K562 (cell line): ENCODE measurements at regions not wholly inside any gene's neighbourhood (a gene's known extent, or its start where the extent isn't known, plus 50 kb on each side); places are given as distances from the start of the nearest gene placed in this dataset.

Experiments
- ATAC-seq: fragments of 200-7000 bp; cut with Tn5 transposase; 3 replicates; pipeline ENCODE4 v1.9.1; 2020; ENCODE audit warnings: moderate library complexity
- BruUV-seq: library from RNA; stranded (reverse); fragments of 400-500 nt; replicated peaks from 2 replicates; lab custom pipeline; 2021; lab: Mats Ljungman, UMichigan
- CTCF ChIA-PET: fragments of 300-600 bp; formaldehyde crosslinking; extraction: SDS; loops from one replicate; lab custom pipeline; 2021; ENCODE audit warnings: low intra/inter-chr PET ratio; lab: Yijun Ruan, JAX
- POLR2A ChIA-PET: fragments of 300-600, 350-650 bp; sonication (Branson Sonifier 250); formaldehyde crosslinking; extraction: SDS; loops from one replicate; lab custom pipeline; 2021; ENCODE audit warnings: antibody characterized with exemption, inconsistent platforms; lab: Yijun Ruan, JAX
- DNase-seq, 4 experiments: peaks; one replicate each; pipeline versions ENCODE4 v3.0.0 to v3.0.0-alpha.2; 2011 to 2018; ENCODE audit warnings: low spot score in 3 of 4, mixed read lengths in 3 of 4; ENCODE audit errors: extremely low read depth in 1 of 4
- FAIRE-seq: peaks from 2 replicates; lab custom pipeline; 2011; peaks lifted over from hg19 to GRCh38; lab: Jason Lieb, UNC
- H2AFZ ChIP-seq: 2 replicates; pipeline ENCODE4 v1.6.0; 2011; ENCODE audit warnings: low read depth, low read length, control low read depth, inconsistent platforms
- H3K27ac ChIP-seq: fragments of 200-600 bp; 3 replicates; pipeline ENCODE4 v1.8.0; 2011; ENCODE audit warnings: low read depth, mild to moderate bottlenecking, control low read depth, inconsistent platforms, low read length, moderate library complexity, mixed read lengths; ENCODE audit errors: extremely low read depth
- H3K27me3 ChIP-seq, 2 experiments: fragments of 300-600 bp in 1 of 2; 2 replicates in 1 of 2; 3 replicates in 1 of 2; pipeline versions ENCODE4 v1.6.0 to v1.8.0; 2011; ENCODE audit warnings: inconsistent platforms in 2 of 2, low read length in 2 of 2, mild to moderate bottlenecking in 1 of 2, mixed read lengths in 1 of 2, moderate library complexity in 1 of 2; ENCODE audit not compliant: control insufficient read depth in 2 of 2, insufficient read depth in 2 of 2
- H3K36me3 ChIP-seq: fragments of 300-600 bp; 3 replicates; pipeline ENCODE4 v1.8.0; 2011; ENCODE audit warnings: mild to moderate bottlenecking, low read length, inconsistent platforms; ENCODE audit not compliant: control insufficient read depth, insufficient read depth
- H3K4me1 ChIP-seq, 2 experiments: fragments of 200-600 bp in 1 of 2; replicated peaks in 1 of 2; 2 replicates in 1 of 2; 3 replicates in 1 of 2; pipeline versions ENCODE4 v1.5.1 to v1.8.0; 2011; ENCODE audit warnings: inconsistent platforms in 2 of 2, low read length in 2 of 2, mild to moderate bottlenecking in 1 of 2, mixed read lengths in 1 of 2, moderate library complexity in 1 of 2; ENCODE audit not compliant: control insufficient read depth in 2 of 2, insufficient read depth in 2 of 2
- H3K4me2 ChIP-seq: 2 replicates; pipeline ENCODE4 v1.6.1; 2011; ENCODE audit warnings: low read length, control low read depth, inconsistent platforms, mixed read lengths; ENCODE audit not compliant: insufficient read depth
- H3K4me3 ChIP-seq: fragments of 200-600 bp; sonication (generic), shearing (Covaris generic); 2 replicates; pipeline ENCODE4 v1.5.1; 2016; ENCODE audit warnings: control low read depth, inconsistent platforms
- H3K79me2 ChIP-seq: fragments of 200-600 bp; 3 replicates; pipeline ENCODE4 v1.8.0; 2011; ENCODE audit warnings: low read length, inconsistent platforms; ENCODE audit not compliant: control insufficient read depth, insufficient read depth
- H3K9ac ChIP-seq, 2 experiments: 2 replicates each; pipeline versions ENCODE4 v1.6.0 to v1.6.1; 2011; ENCODE audit warnings: low read depth in 2 of 2, low read length in 2 of 2, control low read depth in 1 of 2, inconsistent platforms in 1 of 2, mild to moderate bottlenecking in 1 of 2, mixed read lengths in 1 of 2; ENCODE audit not compliant: insufficient read depth in 1 of 2
- H3K9me1 ChIP-seq: one replicate; pipeline ENCODE4 v1.6.0; 2011; ENCODE audit warnings: inconsistent platforms, mild to moderate bottlenecking, low read length, moderate library complexity; ENCODE audit not compliant: control insufficient read depth, insufficient read depth
- H3K9me3 ChIP-seq: replicated peaks from 2 replicates; pipeline ENCODE4 v1.5.1; 2011; ENCODE audit warnings: low read depth, low read length, inconsistent platforms; ENCODE audit not compliant: control insufficient read depth, insufficient read depth
- H4K20me1 ChIP-seq: replicated peaks from 2 replicates; pipeline ENCODE4 v1.6.1; 2011; ENCODE audit warnings: low read length, inconsistent platforms, mixed read lengths; ENCODE audit not compliant: control insufficient read depth, insufficient read depth
- C11orf30 ChIP-seq: fragments of 450-650 bp; IDR thresholded peaks from 2 replicates; pipeline ENCODE4 v1.6.1; 2016; ENCODE audit warnings: low read depth, mild to moderate bottlenecking
- DACH1 ChIP-seq: fragments of 450-650 bp; IDR thresholded peaks from 2 replicates; pipeline ENCODE4 v1.6.1; 2018; ENCODE audit not compliant: partially characterized antibody
- E2F1 ChIP-seq: sonication (generic); formaldehyde crosslinking; IDR thresholded peaks from 2 replicates; pipeline ENCODE4 v1.8.1; 2023; ENCODE audit warnings: mild to moderate bottlenecking, missing genetic modification reagents, moderate library complexity
- LARP7 ChIP-seq: fragments of 450-650 bp; IDR thresholded peaks from 2 replicates; pipeline ENCODE4 v1.6.1; 2016
- PATZ1 ChIP-seq: fragments of 250-450 bp; sonication (Bioruptor Pico); IDR thresholded peaks from 2 replicates; pipeline ENCODE4 v1.5.0; 2020; ENCODE audit warnings: mild to moderate bottlenecking, borderline replicate concordance
- SIRT6 ChIP-seq: IDR thresholded peaks from one replicate; pipeline ENCODE4 v1.6.1; 2012; ENCODE audit warnings: low read depth, mild to moderate bottlenecking, control low read depth, inconsistent platforms, low read length, moderate library complexity
- XRCC3 ChIP-seq: fragments of 450-650 bp; IDR thresholded peaks from 2 replicates; pipeline ENCODE4 v1.6.1; 2017; ENCODE audit warnings: mild to moderate bottlenecking, moderate library complexity
- ZBTB49 ChIP-seq: sonication (generic); formaldehyde crosslinking; IDR thresholded peaks from 2 replicates; pipeline ENCODE4 v1.8.0; 2022; ENCODE audit warnings: missing genetic modification reagents, mild to moderate bottlenecking, borderline replicate concordance
- ZNF280A ChIP-seq: fragments of 450-650 bp; IDR thresholded peaks from 2 replicates; pipeline ENCODE4 v1.6.1; 2018; ENCODE audit warnings: mild to moderate bottlenecking, low read depth; ENCODE audit not compliant: partially characterized antibody
- WGBS: fragments of 100-300 bp; shearing (Covaris generic); methylation state at CpG from one replicate; pipeline ENCODE4 v1.1.6; 2016; ENCODE audit warnings: low coverage, mixed read lengths; ENCODE audit not compliant: insufficient coverage; ENCODE audit errors: missing lambda C conversion rate; 5-methylcytosine and 5-hydroxymethylcytosine counted together
- in situ Hi-C: fragments of 300-500 bp; cut with MboI; formaldehyde crosslinking; loops from 4 replicates; pipeline ENCODE4 v1.15.0; 2018; ENCODE audit warnings: inconsistent platforms, mixed read lengths
- intact Hi-C: fragments of 100-400 bp; cut with micrococcal nuclease; formaldehyde crosslinking; loops from 2 replicates; pipeline ENCODE4 v1.14.2; 2022

- no peaks in the 10 kb centered on the region for H3K9me3 ChIP-seq
- CTCF ChIA-PET = no interaction called here
- no peak overlapping the region for H3K27ac ChIP-seq
- BruUV-seq = no TSS peak
- no peaks in the 10 kb centered on the region for H3K4me1 ChIP-seq
- H3K79me2 ChIP-seq = no peaks in the 10 kb centered on the region
- in situ Hi-C loops = no loop called here
- H2AFZ ChIP-seq = no peak overlapping the region
- H3K9ac ChIP-seq = no peak overlapping the region
- POLR2A ChIA-PET = no interaction called here
- H3K9me1 ChIP-seq = no peaks in the 10 kb centered on the region
- H3K4me3 ChIP-seq = no peak overlapping the region
- H3K36me3 ChIP-seq = no peaks in the 10 kb centered on the region
- ATAC-seq = no peak
- DNase-seq = no peak
- no peak overlapping the region for H3K4me2 ChIP-seq
- WGBS = 0% methylated on average over 4 of the region's 5 CpGs
- H3K27me3 ChIP-seq = no peaks in the 10 kb centered on the region
- no peak for TF ChIP-seq LARP7
- TF ChIP-seq C11orf30 = no peak
- no peak for TF ChIP-seq SIRT6
- TF ChIP-seq PATZ1 (CRISPR knock-in tag) = no peak
- no peak for TF ChIP-seq ZBTB49
- no peak for TF ChIP-seq E2F1 (CRISPR knock-in tag)
- no peak for TF ChIP-seq XRCC3
- no peak for TF ChIP-seq DACH1
- no peak for TF ChIP-seq ZNF280A
- no peak for FAIRE-seq
- intact Hi-C loops = no loop called here
- no peaks in the 10 kb centered on the region for H4K20me1 ChIP-seq
These were observed 286.7 kb upstream of the POU3F2 start for GRCh38 chr6:98547634-98548033.
